ENCODE measurements at regions not wholly inside any gene's neighbourhood (a gene's known extent, or its start where the extent isn't known, plus 50 kb on each side); places are given as distances from the start of the nearest gene placed in this dataset.

DNA sequence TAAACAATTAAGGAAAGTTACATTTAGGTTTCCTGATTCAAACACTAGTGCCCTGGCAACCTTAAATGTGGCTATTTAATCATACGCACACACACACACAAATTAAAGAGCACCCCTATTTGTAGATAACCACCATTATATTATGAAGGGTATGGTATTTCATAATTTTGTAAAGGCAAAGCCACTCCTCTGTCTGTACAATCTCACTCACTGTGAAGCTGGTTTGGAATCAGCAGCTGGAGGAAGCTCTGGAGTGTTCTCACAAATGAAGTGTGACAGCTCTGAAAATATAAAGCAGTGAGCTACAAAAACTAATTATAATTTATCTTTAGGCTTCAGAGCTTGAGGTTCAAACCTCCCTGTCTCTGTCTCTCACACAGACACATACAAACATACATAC lies 57.9 kb upstream of the KCNJ16 start:
- TF ChIP-seq, protein P1, sequence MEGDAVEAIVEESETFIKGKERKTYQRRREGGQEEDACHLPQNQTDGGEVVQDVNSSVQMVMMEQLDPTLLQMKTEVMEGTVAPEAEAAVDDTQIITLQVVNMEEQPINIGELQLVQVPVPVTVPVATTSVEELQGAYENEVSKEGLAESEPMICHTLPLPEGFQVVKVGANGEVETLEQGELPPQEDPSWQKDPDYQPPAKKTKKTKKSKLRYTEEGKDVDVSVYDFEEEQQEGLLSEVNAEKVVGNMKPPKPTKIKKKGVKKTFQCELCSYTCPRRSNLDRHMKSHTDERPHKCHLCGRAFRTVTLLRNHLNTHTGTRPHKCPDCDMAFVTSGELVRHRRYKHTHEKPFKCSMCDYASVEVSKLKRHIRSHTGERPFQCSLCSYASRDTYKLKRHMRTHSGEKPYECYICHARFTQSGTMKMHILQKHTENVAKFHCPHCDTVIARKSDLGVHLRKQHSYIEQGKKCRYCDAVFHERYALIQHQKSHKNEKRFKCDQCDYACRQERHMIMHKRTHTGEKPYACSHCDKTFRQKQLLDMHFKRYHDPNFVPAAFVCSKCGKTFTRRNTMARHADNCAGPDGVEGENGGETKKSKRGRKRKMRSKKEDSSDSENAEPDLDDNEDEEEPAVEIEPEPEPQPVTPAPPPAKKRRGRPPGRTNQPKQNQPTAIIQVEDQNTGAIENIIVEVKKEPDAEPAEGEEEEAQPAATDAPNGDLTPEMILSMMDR (IDR thresholded peaks at IDR 0.05; ENCODE audit: insufficient read depth, low read depth, low read length): no peak
- TF ChIP-seq EZH2 (IDR thresholded peaks at IDR 0.05; ENCODE audit: insufficient read depth, low read length): no peak

Data from astrocyte (in vitro differentiated cells and primary cell).